ENCODE measurements at regions not wholly inside any gene's neighbourhood (a gene's known extent, or its start where the extent isn't known, plus 50 kb on each side); places are given as distances from the start of the nearest gene placed in this dataset.

- TF ChIP-seq CTCF (IDR thresholded peaks at IDR 0.05) (no peak), ZFX (IDR thresholded peaks at IDR 0.05; ENCODE audit: borderline replicate concordance) (no peak)
- H3K27ac ChIP-seq, result no peak overlapping the region
Measured at GRCh38 chr10:43013065-43013464, 63.8 kb upstream of the RET start.

DNA sequence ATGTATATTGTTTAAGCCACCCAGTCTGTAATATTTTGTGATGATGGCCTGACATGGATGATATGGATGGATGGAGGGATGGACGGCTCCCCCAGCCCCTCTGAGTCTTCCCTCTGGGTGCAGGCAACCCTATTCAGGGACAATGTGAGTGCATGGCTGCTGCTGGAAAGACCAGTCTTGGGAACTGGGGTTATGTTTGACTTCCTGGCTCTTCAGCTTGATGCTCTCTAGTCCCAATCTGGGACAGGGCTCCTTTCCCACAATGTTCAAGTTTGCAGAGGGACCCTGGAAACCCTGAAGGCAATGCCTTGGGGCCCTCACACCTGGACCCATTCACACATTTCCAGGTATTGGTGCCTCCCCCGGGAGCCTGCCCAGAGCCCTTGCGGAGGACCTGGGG is 52.3 kb upstream of the RET start:
- TF ChIP-seq ZFX (IDR thresholded peaks at IDR 0.05; ENCODE audit: borderline replicate concordance) (no peak), CTCF (IDR thresholded peaks at IDR 0.05) (no peak)

GRCh38 chr10:43024942-43025700 is 51.7 kb upstream of the RET start:
- no peak for TF ChIP-seq ZFX (IDR thresholded peaks at IDR 0.05; ENCODE audit: borderline replicate concordance)
- no peak for TF ChIP-seq CTCF (IDR thresholded peaks at IDR 0.05)
- H3K27ac ChIP-seq, result no peak overlapping the region

More for the DNA sequence above, 52.3 kb upstream of the RET start:
- no peak overlapping the region for H3K27ac ChIP-seq

- TF ChIP-seq ZFX (IDR thresholded peaks at IDR 0.05; ENCODE audit: borderline replicate concordance) (no peak), CTCF (IDR thresholded peaks at IDR 0.05) (no peak)
- H3K27ac ChIP-seq, result no peak overlapping the region
Measured at GRCh38 chr10:43026039-43026973, 50.6 kb upstream of the RET start.
